Cardiac fibroblast (primary cell): ENCODE measurements at regions not wholly inside any gene's neighbourhood (a gene's known extent, or its start where the extent isn't known, plus 50 kb on each side); places are given as distances from the start of the nearest gene placed in this dataset.
A peak's percentile ranks its signal among the peaks of the same experiment; 100 is the strongest.

Experiments used
- DNase-seq, 2 donors: peaks; one replicate each; pipeline versions ENCODE4 v3.0.0 to v3.0.0-alpha.2; 2010; ENCODE audit warnings: low read depth in 2 of 2
- H3K4me3 ChIP-seq, 2 donors: replicated peaks in 1 of 2; 1 replicate in 1 of 2; 2 replicates in 1 of 2; pipeline ENCODE4 v1.5.1; 2011; ENCODE audit warnings: low read depth in 2 of 2, low read length in 2 of 2, mild to moderate bottlenecking in 2 of 2, moderate library complexity in 1 of 2
- TF ChIP-seq, protein P1 (sequence below): IDR thresholded peaks from one replicate; pipeline ENCODE4 v1.5.1; 2011; ENCODE audit warnings: low read depth, mild to moderate bottlenecking, low read length, inconsistent platforms

DNA sequence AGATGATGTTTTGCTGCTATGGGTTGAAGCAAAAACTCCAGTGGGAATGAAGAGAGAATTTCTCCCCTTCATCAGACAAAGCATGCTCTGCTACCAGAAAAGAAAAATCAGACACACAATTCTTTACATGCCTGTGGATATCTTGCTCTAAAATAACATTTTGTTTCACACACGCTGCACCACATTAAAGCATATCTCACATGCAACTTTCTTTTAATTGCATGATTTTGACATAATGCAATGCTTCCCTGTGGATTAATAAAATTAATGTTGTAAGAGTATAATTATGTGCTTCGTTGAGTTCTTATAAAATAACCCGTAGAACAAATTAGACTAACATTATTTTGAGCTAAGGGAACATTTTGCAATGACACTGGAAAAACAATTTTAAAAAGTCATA lies 2230.7 kb downstream of the PCDH7 start:
- no peak overlapping the region for H3K4me3 ChIP-seq
- TF ChIP-seq, protein P1, sequence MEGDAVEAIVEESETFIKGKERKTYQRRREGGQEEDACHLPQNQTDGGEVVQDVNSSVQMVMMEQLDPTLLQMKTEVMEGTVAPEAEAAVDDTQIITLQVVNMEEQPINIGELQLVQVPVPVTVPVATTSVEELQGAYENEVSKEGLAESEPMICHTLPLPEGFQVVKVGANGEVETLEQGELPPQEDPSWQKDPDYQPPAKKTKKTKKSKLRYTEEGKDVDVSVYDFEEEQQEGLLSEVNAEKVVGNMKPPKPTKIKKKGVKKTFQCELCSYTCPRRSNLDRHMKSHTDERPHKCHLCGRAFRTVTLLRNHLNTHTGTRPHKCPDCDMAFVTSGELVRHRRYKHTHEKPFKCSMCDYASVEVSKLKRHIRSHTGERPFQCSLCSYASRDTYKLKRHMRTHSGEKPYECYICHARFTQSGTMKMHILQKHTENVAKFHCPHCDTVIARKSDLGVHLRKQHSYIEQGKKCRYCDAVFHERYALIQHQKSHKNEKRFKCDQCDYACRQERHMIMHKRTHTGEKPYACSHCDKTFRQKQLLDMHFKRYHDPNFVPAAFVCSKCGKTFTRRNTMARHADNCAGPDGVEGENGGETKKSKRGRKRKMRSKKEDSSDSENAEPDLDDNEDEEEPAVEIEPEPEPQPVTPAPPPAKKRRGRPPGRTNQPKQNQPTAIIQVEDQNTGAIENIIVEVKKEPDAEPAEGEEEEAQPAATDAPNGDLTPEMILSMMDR = no peak
- DNase-seq = no peak

DNA sequence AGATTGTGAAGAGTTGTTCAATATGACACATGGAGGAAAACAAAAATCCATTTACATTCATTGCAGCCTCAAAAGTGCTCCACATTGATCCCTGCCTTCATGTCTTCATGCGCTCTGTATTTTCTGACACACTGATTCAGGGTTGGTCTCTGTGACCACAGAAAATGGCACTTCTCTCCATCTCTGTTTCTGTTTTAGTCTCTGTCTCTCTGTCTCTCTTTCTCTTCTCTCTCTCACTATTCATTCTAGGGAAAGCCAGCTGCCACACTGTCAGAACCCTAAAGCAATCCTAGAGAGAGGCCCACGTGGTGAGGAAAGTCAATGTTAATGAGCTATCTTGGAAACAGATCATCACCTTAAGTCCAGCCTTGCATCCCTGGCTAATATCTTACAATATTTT lies 2238.4 kb downstream of the PCDH7 start:
- no peak overlapping the region for H3K4me3 ChIP-seq
- TF ChIP-seq, protein P1 = no peak
- no peak for DNase-seq

DNA sequence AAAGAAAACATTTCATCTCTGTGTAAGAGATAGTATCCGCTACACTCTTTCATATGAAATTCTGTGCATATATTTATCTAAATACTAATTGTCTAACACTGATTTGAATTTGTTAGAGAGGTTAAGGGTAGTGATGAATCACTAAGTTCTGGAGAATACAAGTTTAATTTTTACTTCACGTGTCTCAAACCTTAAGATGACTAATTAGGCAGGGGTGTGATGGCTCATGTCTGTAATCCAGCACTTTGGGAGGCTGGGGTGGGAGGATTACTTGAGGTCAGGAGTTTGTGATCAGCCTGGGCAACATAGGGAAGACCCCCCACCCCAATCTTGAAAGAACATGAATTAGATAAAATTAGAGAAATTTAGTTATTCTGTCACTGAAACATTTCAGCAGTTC lies 2241.9 kb downstream of the PCDH7 start:
- TF ChIP-seq, protein P1 = no peak
- no peak overlapping the region for H3K4me3 ChIP-seq
- no peak for DNase-seq

DNA sequence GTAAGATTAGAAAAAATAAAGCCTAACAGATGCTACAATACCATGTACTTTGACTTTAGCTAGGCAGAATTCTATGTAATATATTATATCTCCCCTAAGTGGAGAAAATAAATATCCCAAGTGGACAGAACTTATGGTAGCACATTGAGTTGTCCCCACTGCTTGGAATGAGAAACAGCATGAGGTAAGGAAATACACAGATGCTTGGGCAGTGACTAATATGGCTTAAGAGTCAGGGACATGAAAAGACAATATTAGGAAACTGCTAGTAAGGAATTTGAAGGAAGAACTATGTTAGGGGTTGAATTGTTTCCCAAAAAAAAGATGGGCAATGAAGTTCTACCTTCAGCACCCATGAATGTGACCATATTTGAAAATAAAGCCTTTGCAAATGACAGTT lies 2265.1 kb downstream of the PCDH7 start:
- DNase-seq = peak; percentile 16 to 30
- no peak overlapping the region for H3K4me3 ChIP-seq
- TF ChIP-seq, protein P1 = no peak

DNA sequence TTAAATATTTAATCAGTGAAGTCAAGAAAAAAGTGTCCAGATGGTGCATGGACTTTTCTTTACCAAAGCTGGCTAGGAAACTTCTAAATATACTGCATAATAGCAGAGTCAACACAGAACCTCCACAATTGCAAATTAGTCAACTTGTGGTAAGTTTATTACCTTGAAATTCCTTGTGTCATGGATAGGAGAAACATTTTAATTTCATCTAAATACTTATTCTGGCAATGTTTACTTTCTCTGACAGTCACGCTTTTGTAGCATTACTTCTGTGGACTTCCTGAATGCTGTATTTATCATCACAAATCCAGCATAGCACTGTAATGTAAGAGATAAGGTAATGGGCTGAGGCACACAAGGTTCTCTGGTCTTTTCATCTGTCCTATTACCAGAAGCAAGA lies 2266.1 kb downstream of the PCDH7 start:
- H3K4me3 ChIP-seq = no peak overlapping the region
- TF ChIP-seq, protein P1 = no peak
- DNase-seq = no peak

DNA sequence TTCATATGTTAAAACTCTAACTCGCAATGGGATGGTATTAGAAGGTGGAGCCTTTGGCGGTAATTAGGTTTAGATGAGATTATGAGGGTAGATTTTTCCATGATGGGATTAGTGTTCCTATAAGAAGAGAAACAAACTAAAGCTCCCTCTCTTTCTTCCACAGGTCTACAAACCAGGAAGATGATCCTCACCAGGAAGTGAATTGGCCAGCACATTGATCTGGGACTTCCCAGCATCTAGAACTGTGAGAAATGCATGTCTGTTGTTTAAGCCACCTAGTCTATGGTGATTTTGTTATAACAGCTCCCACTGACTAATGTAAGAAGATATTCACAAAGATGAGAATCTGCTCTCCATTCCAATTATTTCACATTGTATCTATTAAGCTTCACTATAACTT lies 2266.9 kb downstream of the PCDH7 start:
- no peak for DNase-seq
- H3K4me3 ChIP-seq = no peak overlapping the region
- TF ChIP-seq, protein P1 = no peak

DNA sequence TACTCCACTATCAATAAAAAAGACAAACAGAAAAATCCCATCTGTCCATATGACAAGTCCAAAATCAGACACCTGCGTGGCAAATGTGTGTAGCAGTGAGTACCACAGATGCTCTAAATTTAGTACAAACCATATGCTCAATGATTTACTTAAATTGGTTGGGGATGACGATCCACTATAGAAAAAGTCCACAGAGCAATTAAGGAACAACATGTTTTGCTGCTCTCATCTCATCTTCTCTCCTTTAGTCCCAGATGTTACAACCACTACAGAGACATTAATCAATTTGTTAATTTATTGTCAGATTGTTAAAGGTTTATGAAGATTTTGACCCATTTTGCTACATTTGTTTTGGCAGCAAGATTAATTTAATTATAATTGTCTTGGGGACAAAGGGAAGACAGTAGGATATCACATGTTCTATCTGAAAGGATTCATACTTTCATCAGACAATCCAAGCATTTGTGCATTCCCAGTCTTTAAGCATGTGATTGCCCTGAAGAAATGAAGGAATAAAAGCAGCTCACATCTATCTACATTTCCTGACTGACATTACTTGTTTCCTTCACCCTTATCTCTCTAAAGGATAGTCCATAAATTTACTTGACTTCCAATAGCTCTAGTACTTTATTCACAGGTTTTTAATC lies 2268.1 kb downstream of the PCDH7 start:
- DNase-seq = no peak
- no peak overlapping the region for H3K4me3 ChIP-seq
- TF ChIP-seq, protein P1 = no peak
